Lung (tissue), 11 donors: ENCODE measurements at regions not wholly inside any gene's neighbourhood (a gene's known extent, or its start where the extent isn't known, plus 50 kb on each side); places are given as distances from the start of the nearest gene placed in this dataset.
A peak's percentile ranks its signal among the peaks of the same experiment; 100 is the strongest.

Experiments used
- ATAC-seq: fragments of 200-7000 bp; cut with Tn5 transposase; one replicate; pipeline ENCODE4 v1.9.1; 2020; ENCODE audit warnings: moderate number of reproducible peaks; ENCODE audit not compliant: insufficient read depth, low FRiP score
- DNase-seq, 3 donors: peaks; one replicate each; pipeline ENCODE4 v3.0.0-alpha.2; 2013 to 2017
- H3K27ac ChIP-seq, 2 donors: one replicate each; pipeline ENCODE4 v1.5.1; 2013; ENCODE audit warnings: mild to moderate bottlenecking in 2 of 2, moderate library complexity in 2 of 2, control low read depth in 1 of 2, inconsistent platforms in 1 of 2, low read depth in 1 of 2, low read length in 1 of 2
- H3K27me3 ChIP-seq, 3 donors: one replicate each; pipeline ENCODE4 v1.5.1; 2013; ENCODE audit warnings: low read length in 2 of 3; ENCODE audit not compliant: control insufficient read depth in 3 of 3, insufficient read depth in 3 of 3
- H3K36me3 ChIP-seq, 4 donors: one replicate each; pipeline ENCODE4 v1.5.1; 2013; ENCODE audit warnings: low read length in 4 of 4, mild to moderate bottlenecking in 1 of 4, moderate library complexity in 1 of 4; ENCODE audit not compliant: control insufficient read depth in 4 of 4, insufficient read depth in 4 of 4
- H3K4me1 ChIP-seq, 5 donors: one replicate each; pipeline ENCODE4 v1.5.1; 2013; ENCODE audit warnings: low read length in 5 of 5, mild to moderate bottlenecking in 2 of 5, moderate library complexity in 1 of 5; ENCODE audit not compliant: control insufficient read depth in 5 of 5, insufficient read depth in 5 of 5
- H3K4me3 ChIP-seq: one replicate; pipeline ENCODE4 v1.5.1; 2013; ENCODE audit warnings: mild to moderate bottlenecking, control low read depth, moderate library complexity
- H3K9ac ChIP-seq, 2 donors: one replicate each; pipeline ENCODE4 v1.5.1; 2013; ENCODE audit warnings: low read length in 2 of 2, control low read depth in 1 of 2; ENCODE audit not compliant: insufficient read depth in 1 of 2
- H3K9me3 ChIP-seq, 4 donors: one replicate each; pipeline ENCODE4 v1.5.1; 2013; ENCODE audit warnings: low read length in 3 of 4, mild to moderate bottlenecking in 1 of 4, moderate library complexity in 1 of 4; ENCODE audit not compliant: control insufficient read depth in 4 of 4, insufficient read depth in 3 of 4
- CTCF ChIP-seq: IDR thresholded peaks from 2 replicates; pipeline ENCODE4 v1.5.1; 2012; ENCODE audit warnings: mild to moderate bottlenecking; ENCODE audit errors: control extremely low read depth, extremely low read depth
- WGBS, 2 donors: extraction: QIAGEN DNeasy Blood & Tissue Kit; methylation state at CpG; one replicate each; pipeline ENCODE4 v1.1.7; 2013; 5-methylcytosine and 5-hydroxymethylcytosine counted together
- donor health status: control.
- donor health status: control.
- donor health status: Bipolar disorder and iron deficiency.
- donor health status: healthy.
- donor health status: DM: yes; HTN: yes; CAD: no.

- no peak overlapping the region for H3K4me3 ChIP-seq
- H3K36me3 ChIP-seq, result no peaks in the 10 kb centered on the region
- H3K27ac ChIP-seq, result no peak overlapping the region
- H3K4me1 ChIP-seq, result peaks cover 0 to 43% (median 10%) of the 10 kb centered on the region in 5 donors
- H3K9ac ChIP-seq, result no peak overlapping the region
- TF ChIP-seq CTCF, result no peak
- DNase-seq, result peak; percentile 62 to 81 (median 75)
- 52 to 65% methylated on average over 5 of the region's 5 CpGs for WGBS, 2 donors
- H3K9me3 ChIP-seq, result peaks cover 0 to 5% (median 1%) of the 10 kb centered on the region in 4 donors
- ATAC-seq, result no peak
- H3K27me3 ChIP-seq, result no peaks in the 10 kb centered on the region
Measured at GRCh38 chr15:72967811-72968530, 84.3 kb upstream of the NEO1 start.

GRCh38 chr15:72967397-72967796 is 84.9 kb upstream of the NEO1 start:
- ATAC-seq, result no peak
- H3K4me1 ChIP-seq, result peaks cover 0 to 41% (median 10%) of the 10 kb centered on the region in 5 donors
- peaks cover 0 to 5% (median 1%) of the 10 kb centered on the region in 4 donors for H3K9me3 ChIP-seq
- H3K27ac ChIP-seq, result no peak overlapping the region
- H3K4me3 ChIP-seq, result no peak overlapping the region
- H3K9ac ChIP-seq, result no peak overlapping the region
- TF ChIP-seq CTCF, result no peak
- no peaks in the 10 kb centered on the region for H3K36me3 ChIP-seq
- WGBS, 2 donors, result 58 to 59% methylated on average over 3 of the region's 3 CpGs
- DNase-seq, result peak in 2 of 3 donors; percentile 27 to 50
- H3K27me3 ChIP-seq, result no peaks in the 10 kb centered on the region

- WGBS, 2 donors, result 61 to 77% methylated on average over 5 of the region's 5 CpGs
- no peaks in the 10 kb centered on the region for H3K36me3 ChIP-seq
- H3K4me1 ChIP-seq, result peaks cover 0 to 36% (median 5%) of the 10 kb centered on the region in 5 donors
- no peaks in the 10 kb centered on the region for H3K27me3 ChIP-seq
- no peak for DNase-seq
- no peak for ATAC-seq
- no peak for TF ChIP-seq CTCF
- H3K9me3 ChIP-seq, result peaks cover 0 to 9% (median 1%) of the 10 kb centered on the region in 4 donors
- H3K4me3 ChIP-seq, result no peak overlapping the region
- no peak overlapping the region for H3K9ac ChIP-seq
- no peak overlapping the region for H3K27ac ChIP-seq
Measured at GRCh38 chr15:72966641-72967040, 85.6 kb upstream of the NEO1 start.

- no peak for DNase-seq
- H3K4me3 ChIP-seq, result no peak overlapping the region
- H3K4me1 ChIP-seq, result peaks cover 0 to 29% (median 5%) of the 10 kb centered on the region in 5 donors
- H3K27me3 ChIP-seq, result no peaks in the 10 kb centered on the region
- ATAC-seq, result no peak
- WGBS, 2 donors, result 57 to 91% methylated on average over 3 of the region's 3 CpGs
- H3K9ac ChIP-seq, result no peak overlapping the region
- no peaks in the 10 kb centered on the region for H3K36me3 ChIP-seq
- H3K9me3 ChIP-seq, result peaks cover 0 to 9% (median 1%) of the 10 kb centered on the region in 4 donors
- TF ChIP-seq CTCF, result no peak
- no peak overlapping the region for H3K27ac ChIP-seq
Measured at GRCh38 chr15:72965671-72966070, 86.6 kb upstream of the NEO1 start.
